ENCODE measurements at regions not wholly inside any gene's neighbourhood (a gene's known extent, or its start where the extent isn't known, plus 50 kb on each side); places are given as distances from the start of the nearest gene placed in this dataset.

DNA sequence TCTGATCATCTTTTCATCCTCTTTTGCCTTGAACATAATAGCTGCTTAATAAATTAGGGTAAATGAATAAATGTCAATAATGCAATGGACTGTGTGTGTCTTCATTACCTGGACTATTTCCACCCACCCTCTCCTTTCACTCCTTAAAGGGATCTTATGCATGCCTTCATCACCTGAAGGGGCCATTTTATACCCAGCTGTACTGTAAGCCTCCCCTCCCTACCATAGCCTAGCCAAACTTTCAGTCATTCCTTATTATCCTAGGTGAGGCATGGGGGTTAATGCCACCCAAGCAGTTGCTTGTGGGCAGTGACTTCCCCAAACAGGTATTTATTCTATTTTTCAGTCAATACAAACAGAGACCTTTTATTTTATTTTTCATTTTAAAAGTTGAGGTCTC is 127.8 kb upstream of the PARP11 start:
- Histone ChIP-seq H3K9ac (ENCODE audit: low read length) (no peak overlapping the region), H3K27ac (ENCODE audit: low read depth, low read length) (no peak overlapping the region), H3K4me3 (ENCODE audit: insufficient read depth, low read length, poor library complexity, severe bottlenecking) (no peak overlapping the region), H3F3A (ENCODE audit: insufficient read depth) (no peaks in the 10 kb centered on the region), H2AFZ (ENCODE audit: low read depth, low read length, severe bottlenecking) (no peak overlapping the region), H3K4me2 (ENCODE audit: low read depth, low read length, poor library complexity, severe bottlenecking) (no peak overlapping the region), H4K20me1 (ENCODE audit: low read depth, low read length) (no peaks in the 10 kb centered on the region), H3K9me2 (replicated peaks; ENCODE audit: insufficient read depth, low read length) (no peaks in the 10 kb centered on the region), H3K79me2 (ENCODE audit: insufficient read depth, low read length) (no peaks in the 10 kb centered on the region), H3K36me3 (ENCODE audit: low read length) (no peaks in the 10 kb centered on the region), H3K9me3 (ENCODE audit: insufficient read depth, low read length) (no peaks in the 10 kb centered on the region), H3K27me3 (ENCODE audit: low read length) (no peaks in the 10 kb centered on the region)
- no peak for TF ChIP-seq EZH2phosphoT487 (conservative IDR thresholded peaks at IDR 0.05; ENCODE audit: low read length)
- TF ChIP-seq, protein P1, sequence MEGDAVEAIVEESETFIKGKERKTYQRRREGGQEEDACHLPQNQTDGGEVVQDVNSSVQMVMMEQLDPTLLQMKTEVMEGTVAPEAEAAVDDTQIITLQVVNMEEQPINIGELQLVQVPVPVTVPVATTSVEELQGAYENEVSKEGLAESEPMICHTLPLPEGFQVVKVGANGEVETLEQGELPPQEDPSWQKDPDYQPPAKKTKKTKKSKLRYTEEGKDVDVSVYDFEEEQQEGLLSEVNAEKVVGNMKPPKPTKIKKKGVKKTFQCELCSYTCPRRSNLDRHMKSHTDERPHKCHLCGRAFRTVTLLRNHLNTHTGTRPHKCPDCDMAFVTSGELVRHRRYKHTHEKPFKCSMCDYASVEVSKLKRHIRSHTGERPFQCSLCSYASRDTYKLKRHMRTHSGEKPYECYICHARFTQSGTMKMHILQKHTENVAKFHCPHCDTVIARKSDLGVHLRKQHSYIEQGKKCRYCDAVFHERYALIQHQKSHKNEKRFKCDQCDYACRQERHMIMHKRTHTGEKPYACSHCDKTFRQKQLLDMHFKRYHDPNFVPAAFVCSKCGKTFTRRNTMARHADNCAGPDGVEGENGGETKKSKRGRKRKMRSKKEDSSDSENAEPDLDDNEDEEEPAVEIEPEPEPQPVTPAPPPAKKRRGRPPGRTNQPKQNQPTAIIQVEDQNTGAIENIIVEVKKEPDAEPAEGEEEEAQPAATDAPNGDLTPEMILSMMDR (IDR thresholded peaks at IDR 0.05; ENCODE audit: insufficient read depth, low read length, poor library complexity, severe bottlenecking): no peak

DNA sequence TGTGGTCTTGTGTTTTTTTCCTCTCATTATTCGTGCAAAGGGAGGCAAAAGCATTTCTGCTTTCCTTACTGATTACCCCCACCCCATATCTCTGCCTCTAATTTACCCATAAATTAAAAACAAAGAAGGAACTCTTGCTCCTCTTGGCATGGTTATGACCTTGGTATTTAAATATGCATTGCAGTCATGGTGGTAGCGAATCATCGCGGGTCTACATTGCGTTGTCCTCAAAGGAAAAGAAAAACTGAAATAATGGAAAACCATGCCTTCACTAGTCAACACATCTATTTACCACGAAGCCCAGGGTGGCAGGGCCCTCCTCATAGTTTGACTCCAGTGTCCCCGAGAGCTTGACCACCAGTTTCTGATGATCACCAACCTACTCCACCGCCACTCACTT is 126.7 kb upstream of the PARP11 start:
- Histone ChIP-seq H3K4me2 (ENCODE audit: low read depth, low read length, poor library complexity, severe bottlenecking) (no peak overlapping the region), H3K9ac (ENCODE audit: low read length) (no peak overlapping the region), H3K79me2 (ENCODE audit: insufficient read depth, low read length) (no peaks in the 10 kb centered on the region), H3F3A (ENCODE audit: insufficient read depth) (no peaks in the 10 kb centered on the region), H2AFZ (ENCODE audit: low read depth, low read length, severe bottlenecking) (no peak overlapping the region), H3K9me3 (ENCODE audit: insufficient read depth, low read length) (no peaks in the 10 kb centered on the region), H3K9me2 (replicated peaks; ENCODE audit: insufficient read depth, low read length) (no peaks in the 10 kb centered on the region), H4K20me1 (ENCODE audit: low read depth, low read length) (no peaks in the 10 kb centered on the region), H3K4me3 (ENCODE audit: insufficient read depth, low read length, poor library complexity, severe bottlenecking) (no peak overlapping the region), H3K27ac (ENCODE audit: low read depth, low read length) (no peak overlapping the region), H3K36me3 (ENCODE audit: low read length) (no peaks in the 10 kb centered on the region), H3K27me3 (ENCODE audit: low read length) (no peaks in the 10 kb centered on the region)
- no peak for TF ChIP-seq EZH2phosphoT487 (conservative IDR thresholded peaks at IDR 0.05; ENCODE audit: low read length)
- TF ChIP-seq, protein P1 (IDR thresholded peaks at IDR 0.05; ENCODE audit: insufficient read depth, low read length, poor library complexity, severe bottlenecking): no peak

DNA sequence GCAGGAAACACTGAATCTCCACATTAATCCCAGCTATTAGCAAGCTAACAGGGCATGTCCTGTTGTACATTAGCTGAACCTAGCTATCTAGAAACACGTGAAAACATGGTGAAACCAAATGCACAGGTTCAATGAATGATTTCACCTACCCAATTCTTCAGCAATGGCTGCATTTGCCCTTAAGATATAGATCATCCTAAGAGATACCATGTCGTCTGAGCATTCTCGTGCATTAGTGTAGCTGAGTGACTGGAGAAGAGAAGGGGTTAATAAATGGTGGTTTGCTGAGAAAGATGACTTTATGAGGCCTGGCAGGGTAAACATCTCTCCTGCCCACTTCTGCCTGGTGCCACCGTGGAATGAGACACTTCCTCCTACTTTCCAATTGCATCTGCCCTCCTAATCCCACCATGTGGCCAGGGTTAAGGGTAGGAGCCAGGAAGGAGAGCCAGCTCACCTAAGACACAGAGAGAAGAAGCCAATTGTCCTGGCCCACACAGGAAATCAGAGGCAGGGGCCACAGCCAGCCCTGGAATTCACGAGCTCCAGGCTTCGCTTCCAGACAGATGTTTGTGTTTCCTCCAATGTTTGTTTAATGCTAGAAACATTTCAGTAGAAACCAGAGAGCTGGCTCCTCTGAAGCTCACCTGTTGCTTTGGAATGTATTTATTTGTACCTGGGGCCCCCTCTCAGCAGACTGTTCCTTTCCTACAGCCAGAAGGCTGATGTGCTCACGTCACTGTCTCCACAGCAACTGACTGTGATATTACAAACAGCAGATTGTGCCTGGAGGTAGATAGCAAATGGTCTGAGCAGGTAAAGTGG is 126.0 kb upstream of the PARP11 start:
- H3K4me3 ChIP-seq (ENCODE audit: insufficient read depth, low read length, poor library complexity, severe bottlenecking): no peak overlapping the region
- no peaks in the 10 kb centered on the region for H3K9me2 ChIP-seq (replicated peaks; ENCODE audit: insufficient read depth, low read length)
- no peaks in the 10 kb centered on the region for H3K79me2 ChIP-seq (ENCODE audit: insufficient read depth, low read length)
- H3K4me2 ChIP-seq (ENCODE audit: low read depth, low read length, poor library complexity, severe bottlenecking): no peak overlapping the region
- no peak overlapping the region for H3K27ac ChIP-seq (ENCODE audit: low read depth, low read length)
- no peak overlapping the region for H2AFZ ChIP-seq (ENCODE audit: low read depth, low read length, severe bottlenecking)
- no peaks in the 10 kb centered on the region for H4K20me1 ChIP-seq (ENCODE audit: low read depth, low read length)
- H3K36me3 ChIP-seq (ENCODE audit: low read length): no peaks in the 10 kb centered on the region
- H3K9ac ChIP-seq (ENCODE audit: low read length): no peak overlapping the region
- TF ChIP-seq, protein P1 (IDR thresholded peaks at IDR 0.05; ENCODE audit: insufficient read depth, low read length, poor library complexity, severe bottlenecking): no peak
- TF ChIP-seq EZH2phosphoT487 (conservative IDR thresholded peaks at IDR 0.05; ENCODE audit: low read length): no peak
- H3K27me3 ChIP-seq (ENCODE audit: low read length): no peaks in the 10 kb centered on the region
- H3F3A ChIP-seq (ENCODE audit: insufficient read depth): no peaks in the 10 kb centered on the region
- H3K9me3 ChIP-seq (ENCODE audit: insufficient read depth, low read length): no peaks in the 10 kb centered on the region

Data from SU-DHL-6 (cell line).